A549 (cell line): ENCODE measurements at regions not wholly inside any gene's neighbourhood (a gene's known extent, or its start where the extent isn't known, plus 50 kb on each side); places are given as distances from the start of the nearest gene placed in this dataset.

Source experiments
- ATAC-seq, 2 experiments: fragments of 200-7000 bp in 1 of 2; fragments of >200 bp in 1 of 2; cut with Nextera tagmentation in 1 of 2; cut with Tn5 transposase in 1 of 2; 3 replicates each; pipeline versions ENCODE4 v1.8.0 to v1.9.1; 2018 to 2020; ENCODE audit warnings: mild to moderate bottlenecking in 1 of 2, moderate library complexity in 1 of 2
- CTCF ChIA-PET: fragments of 300-600 bp; sonication (Branson Sonifier 250); formaldehyde crosslinking; extraction: SDS; loops from one replicate; lab custom pipeline; 2021; ENCODE audit warnings: antibody characterized with exemption, inconsistent platforms; lab: Yijun Ruan, JAX
- POLR2A ChIA-PET: fragments of 350-600 bp; formaldehyde crosslinking; extraction: SDS; loops from one replicate; lab custom pipeline; 2021; ENCODE audit warnings: antibody characterized with exemption, inconsistent platforms; lab: Yijun Ruan, JAX
- DNase-seq, 2 experiments: peaks; one replicate each; pipeline versions ENCODE4 v3.0.0 to v3.0.0-alpha.2; 2011 to 2016; ENCODE audit warnings: low read depth in 1 of 2, low spot score in 1 of 2
- FAIRE-seq: peaks from 2 replicates; lab custom pipeline; 2011; peaks lifted over from hg19 to GRCh38; lab: Jason Lieb, UNC
- H3K27ac ChIP-seq, 2 experiments: fragments of >200 bp; sonication (Bioruptor Twin); formaldehyde crosslinking; 3 replicates each; pipeline ENCODE4 v1.5.1; 2016 to 2017
- H3K4me1 ChIP-seq: fragments of >200 bp; sonication (Bioruptor Twin); formaldehyde crosslinking; 3 replicates; pipeline ENCODE4 v1.6.1; 2016
- H3K4me2 ChIP-seq: fragments of >200 bp; sonication (Bioruptor Twin); formaldehyde crosslinking; 3 replicates; pipeline ENCODE4 v1.6.1; 2016
- H3K4me3 ChIP-seq: fragments of >200 bp; sonication (Bioruptor Twin); formaldehyde crosslinking; 3 replicates; pipeline ENCODE4 v1.5.1; 2016
- H3K9me3 ChIP-seq: fragments of >200 bp; sonication (Bioruptor Twin); formaldehyde crosslinking; 3 replicates; pipeline ENCODE4 v1.6.1; 2016
- BHLHE40 ChIP-seq: IDR thresholded peaks from 2 replicates; pipeline ENCODE4 v1.6.1; 2012; ENCODE audit warnings: low read depth, low read length, inconsistent platforms
- CBX2 ChIP-seq: fragments of 200-600 bp; sonication (generic); IDR thresholded peaks from 2 replicates; pipeline ENCODE4 v1.6.1; 2016; ENCODE audit warnings: low read depth, mild to moderate bottlenecking, borderline replicate concordance
- CEBPB ChIP-seq, 2 experiments: fragments of >200 bp in 1 of 2; sonication (Bioruptor Twin) in 1 of 2; formaldehyde crosslinking in 1 of 2; IDR thresholded peaks; 2 replicates each; pipeline ENCODE4 v1.6.1; 2012 to 2016
- CHD4 ChIP-seq: fragments of 200-600 bp; sonication (generic); IDR thresholded peaks from 2 replicates; pipeline ENCODE4 v1.6.1; 2016; ENCODE audit warnings: antibody characterized with exemption, mild to moderate bottlenecking, borderline replicate concordance
- FOSB ChIP-seq: fragments of 250-450 bp; sonication (Bioruptor Pico); IDR thresholded peaks from 2 replicates; pipeline ENCODE4 v1.5.0; 2020; ENCODE audit warnings: mild to moderate bottlenecking, moderate library complexity
- FOSL2 ChIP-seq, 2 experiments: fragments of 450-650 bp in 1 of 2; fragments of >200 bp in 1 of 2; sonication (Bioruptor Twin) in 1 of 2; formaldehyde crosslinking; IDR thresholded peaks; 2 replicates each; pipeline versions ENCODE4 v1.5.0 to v1.6.1; 2016 to 2020; ENCODE audit warnings: mild to moderate bottlenecking in 1 of 2, moderate library complexity in 1 of 2
- HEYL ChIP-seq: fragments of 250-450 bp; sonication (Bioruptor Pico); IDR thresholded peaks from 2 replicates; pipeline ENCODE4 v1.8.0; 2021; ENCODE audit warnings: mild to moderate bottlenecking, moderate library complexity
- HOXB5 ChIP-seq: fragments of 250-450 bp; sonication (Bioruptor Pico); IDR thresholded peaks from 2 replicates; pipeline ENCODE4 v1.5.0; 2020; ENCODE audit warnings: mild to moderate bottlenecking, moderate library complexity
- KDM1A ChIP-seq: fragments of 200-600 bp; sonication (generic); IDR thresholded peaks from 2 replicates; pipeline ENCODE4 v1.6.1; 2016; ENCODE audit warnings: low read depth, mild to moderate bottlenecking
- MAZ ChIP-seq: fragments of 150-350 bp; IDR thresholded peaks from 2 replicates; pipeline ENCODE4 v1.6.1; 2014; ENCODE audit warnings: antibody characterized with exemption, low read depth, low read length, borderline replicate concordance
- POLR2A ChIP-seq: IDR thresholded peaks from 2 replicates; pipeline ENCODE4 v1.6.1; 2012; ENCODE audit warnings: mild to moderate bottlenecking, low read length
- POLR2AphosphoS2 ChIP-seq: conservative IDR thresholded peaks from 2 replicates; pipeline ENCODE4 v1.6.1; 2012; ENCODE audit warnings: low read length, improper control_type of control experiment, inconsistent platforms
- RAD21 ChIP-seq, 2 experiments: fragments of >200 bp in 1 of 2; sonication (Bioruptor Twin) in 1 of 2; formaldehyde crosslinking in 1 of 2; IDR thresholded peaks in 1 of 2; conservative IDR thresholded peaks in 1 of 2; 2 replicates in 1 of 2; 3 replicates in 1 of 2; pipeline ENCODE4 v1.6.1; 2012 to 2018; ENCODE audit warnings: inconsistent platforms in 1 of 2
- RFX5 ChIP-seq: fragments of 450-650 bp; IDR thresholded peaks from 2 replicates; pipeline ENCODE4 v1.7.1; 2014; ENCODE audit warnings: antibody characterized with exemption, mild to moderate bottlenecking, moderate library complexity
- SREBF2 ChIP-seq: fragments of 450-650 bp; IDR thresholded peaks from 2 replicates; pipeline ENCODE4 v1.6.1; 2014; ENCODE audit warnings: mild to moderate bottlenecking, moderate library complexity
- TP53 ChIP-seq: fragments of 250-450 bp; sonication (Bioruptor Pico); IDR thresholded peaks from 2 replicates; pipeline ENCODE4 v1.5.0; 2021; ENCODE audit warnings: mild to moderate bottlenecking, moderate library complexity
- ZFP36 ChIP-seq: fragments of 450-650 bp; IDR thresholded peaks from 2 replicates; pipeline ENCODE4 v1.6.1; 2014; ENCODE audit warnings: borderline replicate concordance; ENCODE audit not compliant: partially characterized antibody
- ZSCAN20 ChIP-seq: fragments of 250-450 bp; sonication (Bioruptor Pico); IDR thresholded peaks from 2 replicates; pipeline ENCODE4 v1.8.0; 2022; ENCODE audit warnings: mild to moderate bottlenecking, moderate library complexity
- WGBS: methylation state at CpG from one replicate; pipeline ENCODE4 v1.1.6; 2017; ENCODE audit errors: missing lambda C conversion rate; 5-methylcytosine and 5-hydroxymethylcytosine counted together
- TF ChIP-seq, protein P1 (sequence below): IDR thresholded peaks from 2 replicates; pipeline ENCODE4 v1.6.1; 2012; ENCODE audit warnings: low read depth, borderline replicate concordance
- TF ChIP-seq, protein P2 (sequence below): IDR thresholded peaks from 2 replicates; pipeline ENCODE4 v1.6.1; 2012
- TF ChIP-seq, protein P3 (sequence below): fragments of 450-650 bp; IDR thresholded peaks from 2 replicates; pipeline ENCODE4 v1.6.1; 2014; ENCODE audit warnings: antibody characterized with exemption
- TF ChIP-seq, protein P4 (sequence below): fragments of >200 bp; sonication (Bioruptor Twin); formaldehyde crosslinking; IDR thresholded peaks from 2 replicates; pipeline ENCODE4 v1.6.1; 2016

DNA sequence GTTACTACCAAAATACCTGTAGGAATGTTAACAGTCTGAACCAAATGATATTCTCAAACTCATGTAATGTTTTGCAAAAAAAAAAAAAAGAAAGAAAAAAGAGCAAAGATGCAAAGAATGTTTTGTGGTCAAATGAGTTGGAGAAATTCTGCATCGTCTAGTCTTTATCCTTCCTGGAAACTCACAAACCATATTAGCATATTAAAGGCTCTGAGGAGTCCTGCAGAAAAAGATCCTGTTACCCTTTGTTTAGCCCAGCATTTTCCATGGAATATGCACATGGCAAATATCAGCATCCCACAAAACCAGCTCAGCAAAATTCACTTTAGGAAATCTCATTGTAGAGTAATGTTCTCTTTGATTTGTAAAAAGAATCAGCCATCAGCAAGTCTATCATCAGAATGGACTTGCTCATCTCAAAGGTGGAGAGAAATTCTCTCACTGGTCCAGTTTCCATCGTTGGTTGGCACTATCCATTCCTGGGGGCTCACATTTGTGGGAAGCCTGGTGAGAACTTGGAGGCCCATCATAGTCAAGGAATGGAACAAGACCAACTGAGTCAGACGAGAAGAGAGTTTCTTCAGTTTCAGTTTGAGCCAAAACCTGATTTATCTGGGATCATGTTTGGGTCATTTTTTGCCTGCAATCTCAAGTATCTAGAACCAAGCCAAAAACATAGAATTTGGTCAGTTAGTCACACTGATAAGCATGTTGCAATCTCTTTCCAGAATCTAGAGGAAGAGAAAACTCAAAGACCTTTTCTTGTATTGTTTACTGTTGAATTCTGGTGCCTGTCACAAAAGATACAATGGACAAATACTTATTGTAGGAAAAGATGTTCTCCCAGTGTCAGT, 129.8 kb downstream of the TBX5 start:
- no peak for DNase-seq
- Histone ChIP-seq H3K4me3 (no peak overlapping the region), H3K4me2 (no peak overlapping the region), H3K4me1 (no peaks in the 10 kb centered on the region), H3K27ac (no peak overlapping the region), H3K9me3 (no peaks in the 10 kb centered on the region)
- ChIA-PET CTCF (no interaction called here), POLR2A (no interaction called here)
- WGBS: 2% methylated on average over 3 of the region's 3 CpGs
- no peak for ATAC-seq
- no peak for FAIRE-seq
- TF ChIP-seq POLR2A (no peak), TP53 (CRISPR knock-in tag) (no peak), MAZ (no peak)
- TF ChIP-seq, protein P1, sequence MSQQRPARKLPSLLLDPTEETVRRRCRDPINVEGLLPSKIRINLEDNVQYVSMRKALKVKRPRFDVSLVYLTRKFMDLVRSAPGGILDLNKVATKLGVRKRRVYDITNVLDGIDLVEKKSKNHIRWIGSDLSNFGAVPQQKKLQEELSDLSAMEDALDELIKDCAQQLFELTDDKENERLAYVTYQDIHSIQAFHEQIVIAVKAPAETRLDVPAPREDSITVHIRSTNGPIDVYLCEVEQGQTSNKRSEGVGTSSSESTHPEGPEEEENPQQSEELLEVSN: no peak

DNA sequence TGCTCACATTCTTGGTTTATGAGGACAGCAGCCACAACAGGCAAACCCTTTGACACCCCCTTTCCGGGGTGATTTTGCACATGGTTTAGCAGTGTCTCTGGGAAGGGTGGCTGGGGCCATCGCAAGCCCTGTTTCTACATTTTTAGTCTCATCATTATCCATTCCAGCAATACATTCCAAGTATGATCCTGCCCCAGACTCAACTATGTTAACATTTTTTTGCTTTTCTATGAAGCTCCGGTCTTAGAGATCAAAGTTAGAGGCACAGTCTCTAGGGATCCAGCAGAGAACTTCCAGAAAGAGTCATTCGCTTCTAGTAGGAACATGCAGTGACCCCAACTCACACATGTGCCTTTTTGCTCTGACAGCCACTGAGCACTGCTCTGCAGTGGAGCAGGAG, 130.9 kb downstream of the TBX5 start:
- H3K9me3 ChIP-seq: no peaks in the 10 kb centered on the region
- no peak overlapping the region for H3K4me2 ChIP-seq
- no peak overlapping the region for H3K27ac ChIP-seq
- 6% methylated on average over 4 of the region's 4 CpGs for WGBS
- ChIA-PET POLR2A (no interaction called here), CTCF (interaction anchor here (1.6 kb wide), 1 partner anchor 309 kb away, joined by 3 read pairs; no protein-coding TSS in a partner anchor)
- no peaks in the 10 kb centered on the region for H3K4me1 ChIP-seq
- DNase-seq: no peak
- TF ChIP-seq, protein P2, sequence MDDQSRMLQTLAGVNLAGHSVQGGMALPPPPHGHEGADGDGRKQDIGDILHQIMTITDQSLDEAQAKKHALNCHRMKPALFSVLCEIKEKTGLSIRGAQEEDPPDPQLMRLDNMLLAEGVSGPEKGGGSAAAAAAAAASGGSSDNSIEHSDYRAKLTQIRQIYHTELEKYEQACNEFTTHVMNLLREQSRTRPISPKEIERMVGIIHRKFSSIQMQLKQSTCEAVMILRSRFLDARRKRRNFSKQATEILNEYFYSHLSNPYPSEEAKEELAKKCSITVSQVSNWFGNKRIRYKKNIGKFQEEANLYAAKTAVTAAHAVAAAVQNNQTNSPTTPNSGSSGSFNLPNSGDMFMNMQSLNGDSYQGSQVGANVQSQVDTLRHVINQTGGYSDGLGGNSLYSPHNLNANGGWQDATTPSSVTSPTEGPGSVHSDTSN: no peak
- TF ChIP-seq CBX2: no peak
- no peak for TF ChIP-seq POLR2AphosphoS2
- no peak for TF ChIP-seq FOSB (CRISPR knock-in tag)
- no peak for TF ChIP-seq CHD4
- TF ChIP-seq HEYL (CRISPR knock-in tag): no peak
- TF ChIP-seq ZSCAN20 (CRISPR knock-in tag): no peak
- TF ChIP-seq HOXB5 (CRISPR knock-in tag): no peak
- TF ChIP-seq POLR2A: no peak
- no peak for TF ChIP-seq RAD21 (conservative IDR thresholded peaks at IDR 0.05 in 1 of 2, IDR thresholded peaks at IDR 0.05 in 1 of 2)
- no peak for TF ChIP-seq BHLHE40
- no peak for TF ChIP-seq FOSL2 (IDR thresholded peaks at IDR 0.05)
- TF ChIP-seq FOSL2 (CRISPR knock-in tag; IDR thresholded peaks at IDR 0.05): no peak
- TF ChIP-seq, protein P3, sequence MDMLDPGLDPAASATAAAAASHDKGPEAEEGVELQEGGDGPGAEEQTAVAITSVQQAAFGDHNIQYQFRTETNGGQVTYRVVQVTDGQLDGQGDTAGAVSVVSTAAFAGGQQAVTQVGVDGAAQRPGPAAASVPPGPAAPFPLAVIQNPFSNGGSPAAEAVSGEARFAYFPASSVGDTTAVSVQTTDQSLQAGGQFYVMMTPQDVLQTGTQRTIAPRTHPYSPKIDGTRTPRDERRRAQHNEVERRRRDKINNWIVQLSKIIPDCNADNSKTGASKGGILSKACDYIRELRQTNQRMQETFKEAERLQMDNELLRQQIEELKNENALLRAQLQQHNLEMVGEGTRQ: no peak
- no peak for TF ChIP-seq KDM1A
- TF ChIP-seq ZFP36: no peak
- no peak for TF ChIP-seq SREBF2
- TF ChIP-seq RFX5: no peak
- TF ChIP-seq, protein P4, sequence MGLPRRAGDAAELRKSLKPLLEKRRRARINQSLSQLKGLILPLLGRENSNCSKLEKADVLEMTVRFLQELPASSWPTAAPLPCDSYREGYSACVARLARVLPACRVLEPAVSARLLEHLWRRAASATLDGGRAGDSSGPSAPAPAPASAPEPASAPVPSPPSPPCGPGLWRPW: no peak
- no peak for TF ChIP-seq CEBPB (IDR thresholded peaks at IDR 0.05)
- TF ChIP-seq, all 56 proteins: peak for 0
- H3K4me3 ChIP-seq: no peak overlapping the region
- no peak for FAIRE-seq
- no peak for ATAC-seq
